DOHH2 (cell line): ENCODE measurements at regions not wholly inside any gene's neighbourhood (a gene's known extent, or its start where the extent isn't known, plus 50 kb on each side); places are given as distances from the start of the nearest gene placed in this dataset.

Source experiments
- H3F3A ChIP-seq: fragments of 200-600 bp; sonication (generic), shearing (Covaris generic); 2 replicates; pipeline ENCODE4 v1.6.0; 2016; ENCODE audit warnings: antibody characterized with exemption, mild to moderate bottlenecking; ENCODE audit not compliant: control insufficient read depth, insufficient read depth
- H3K27ac ChIP-seq: fragments of 200-600 bp; sonication (generic); 2 replicates; pipeline ENCODE4 v1.5.1; 2014; ENCODE audit warnings: low read depth, mild to moderate bottlenecking, low read length, moderate library complexity
- H3K27me3 ChIP-seq: fragments of 200-600 bp; sonication (generic); 2 replicates; pipeline ENCODE4 v1.6.1; 2014; ENCODE audit warnings: mild to moderate bottlenecking, low read length, mixed read lengths; ENCODE audit not compliant: control insufficient read depth
- H3K36me3 ChIP-seq: fragments of 200-600 bp; sonication (generic); 2 replicates; pipeline ENCODE4 v1.6.1; 2014; ENCODE audit warnings: mild to moderate bottlenecking, low read length, moderate library complexity, mixed read lengths; ENCODE audit not compliant: control insufficient read depth
- H3K4me1 ChIP-seq: fragments of 200-600 bp; sonication (generic); 2 replicates; pipeline ENCODE4 v1.6.1; 2014; ENCODE audit warnings: mild to moderate bottlenecking, low read length, mixed read lengths; ENCODE audit not compliant: control insufficient read depth
- H3K4me2 ChIP-seq: fragments of 200-600 bp; sonication (generic); 2 replicates; pipeline ENCODE4 v1.6.0; 2014; ENCODE audit warnings: mild to moderate bottlenecking, low read length, moderate library complexity
- H3K4me3 ChIP-seq: fragments of 200-600 bp; sonication (generic); 2 replicates; pipeline ENCODE4 v1.5.1; 2014; ENCODE audit warnings: mild to moderate bottlenecking, low read length, mixed read lengths
- H3K79me2 ChIP-seq: fragments of 200-600 bp; sonication (generic); 2 replicates; pipeline ENCODE4 v1.6.1; 2014; ENCODE audit warnings: mild to moderate bottlenecking, low read length, mixed read lengths; ENCODE audit not compliant: control insufficient read depth
- H3K9me2 ChIP-seq: fragments of 200-600 bp; sonication (generic); replicated peaks from 2 replicates; pipeline ENCODE4 v1.6.1; 2014; ENCODE audit warnings: mild to moderate bottlenecking, low read length, mixed read lengths; ENCODE audit not compliant: control insufficient read depth
- H3K9me3 ChIP-seq: fragments of 200-600 bp; sonication (generic); 2 replicates; pipeline ENCODE4 v1.6.1; 2014; ENCODE audit warnings: antibody characterized with exemption, low read length, mixed read lengths; ENCODE audit not compliant: control insufficient read depth, insufficient read depth
- H4K20me1 ChIP-seq: fragments of 200-600 bp; sonication (generic); 2 replicates; pipeline ENCODE4 v1.6.0; 2014; ENCODE audit warnings: low read depth, mild to moderate bottlenecking, antibody characterized with exemption, low read length, moderate library complexity; ENCODE audit not compliant: control insufficient read depth, insufficient read depth
- CTCF ChIP-seq: fragments of 200-600 bp; sonication (generic); IDR thresholded peaks from one replicate; pipeline ENCODE4 v1.5.1; 2014; ENCODE audit warnings: antibody characterized with exemption, mild to moderate bottlenecking, low read depth, low read length; ENCODE audit not compliant: poor library complexity, severe bottlenecking
- EZH2phosphoT487 ChIP-seq: fragments of 200-600 bp; sonication (generic); IDR thresholded peaks from 2 replicates; pipeline ENCODE4 v1.6.1; 2017; ENCODE audit warnings: borderline replicate concordance, mild to moderate bottlenecking, antibody characterized with exemption, low read length, moderate library complexity, mixed read lengths

- Histone ChIP-seq H3K27me3 (no peaks in the 10 kb centered on the region), H3K27ac (no peak overlapping the region), H3K36me3 (no peaks in the 10 kb centered on the region), H3K79me2 (no peaks in the 10 kb centered on the region), H3K4me3 (no peak overlapping the region), H3K4me1 (no peaks in the 10 kb centered on the region), H3F3A (no peaks in the 10 kb centered on the region), H3K4me2 (no peak overlapping the region), H4K20me1 (no peaks in the 10 kb centered on the region), H3K9me3 (no peaks in the 10 kb centered on the region), H3K9me2 (no peaks in the 10 kb centered on the region)
- TF ChIP-seq EZH2phosphoT487, result no peak
- TF ChIP-seq CTCF, result no peak
Measured at GRCh38 chr18:53753601-53754000, 470.9 kb downstream of the MBD2 start.

GRCh38 chr18:53752781-53753367 is 471.6 kb downstream of the MBD2 start:
- H3K4me1 ChIP-seq, result no peaks in the 10 kb centered on the region
- no peaks in the 10 kb centered on the region for H3K79me2 ChIP-seq
- no peaks in the 10 kb centered on the region for H3K36me3 ChIP-seq
- H3K27me3 ChIP-seq, result no peaks in the 10 kb centered on the region
- TF ChIP-seq CTCF (no peak), EZH2phosphoT487 (no peak)
- H3K4me2 ChIP-seq, result no peak overlapping the region
- H4K20me1 ChIP-seq, result no peaks in the 10 kb centered on the region
- H3K27ac ChIP-seq, result no peak overlapping the region
- H3K9me2 ChIP-seq, result no peaks in the 10 kb centered on the region
- no peak overlapping the region for H3K4me3 ChIP-seq
- no peaks in the 10 kb centered on the region for H3K9me3 ChIP-seq
- H3F3A ChIP-seq, result no peaks in the 10 kb centered on the region

- Histone ChIP-seq H3K9me2 (no peaks in the 10 kb centered on the region), H3K9me3 (no peaks in the 10 kb centered on the region), H3F3A (no peaks in the 10 kb centered on the region), H3K4me2 (no peak overlapping the region), H3K4me3 (no peak overlapping the region), H3K36me3 (no peaks in the 10 kb centered on the region), H3K27ac (no peak overlapping the region), H3K27me3 (no peaks in the 10 kb centered on the region), H3K4me1 (no peaks in the 10 kb centered on the region), H4K20me1 (no peaks in the 10 kb centered on the region), H3K79me2 (no peaks in the 10 kb centered on the region)
- TF ChIP-seq CTCF, result no peak
- TF ChIP-seq EZH2phosphoT487, result no peak
Measured at GRCh38 chr18:53749766-53750165, 474.7 kb downstream of the MBD2 start.
